ENCODE measurements at regions not wholly inside any gene's neighbourhood (a gene's known extent, or its start where the extent isn't known, plus 50 kb on each side); places are given as distances from the start of the nearest gene placed in this dataset.
A peak's percentile ranks its signal among the peaks of the same experiment; 100 is the strongest.

GRCh38 chr13:46495651-46496050 is 57.3 kb upstream of the LRCH1 start:
- POLR2A ChIA-PET, result no interaction called here
- H3K4me3 ChIP-seq (ENCODE audit: low read depth, low read length), result no peak overlapping the region
- no peaks in the 10 kb centered on the region for H3K4me1 ChIP-seq (ENCODE audit: control insufficient read depth, insufficient read depth, low read length)
- TF ChIP-seq ZBTB8A (tag by site-specific recombination; IDR thresholded peaks at IDR 0.05), result no peak
- no peak for TF ChIP-seq ZNF571 (tag by site-specific recombination; IDR thresholded peaks at IDR 0.05)
- no peak for TF ChIP-seq ZNF549 (tag by site-specific recombination; IDR thresholded peaks at IDR 0.05)
- TF ChIP-seq ZNF112 (tag by site-specific recombination; IDR thresholded peaks at IDR 0.05), result no peak
- no peak for TF ChIP-seq HOXA7 (CRISPR knock-in tag; IDR thresholded peaks at IDR 0.05; ENCODE audit: borderline replicate concordance)
- no peak for TF ChIP-seq IKZF3 (tag by site-specific recombination; IDR thresholded peaks at IDR 0.05)
- no peak for TF ChIP-seq HOXC10 (CRISPR knock-in tag; IDR thresholded peaks at IDR 0.05)
- no peak for TF ChIP-seq ZNF155 (tag by site-specific recombination; IDR thresholded peaks at IDR 0.05)
- TF ChIP-seq MZF1 (tag by site-specific recombination; IDR thresholded peaks at IDR 0.05; ENCODE audit: borderline replicate concordance), result no peak
- TF ChIP-seq ZNF449 (tag by site-specific recombination; IDR thresholded peaks at IDR 0.05), result no peak
- no peak for TF ChIP-seq ZNF514 (tag by site-specific recombination; IDR thresholded peaks at IDR 0.05)
- CTCF ChIA-PET, result interaction anchor here (1.2 kb wide), 1 partner anchor 15 kb away, joined by 3 read pairs; no protein-coding TSS in a partner anchor
- H3K9me3 ChIP-seq (ENCODE audit: control insufficient read depth, insufficient read depth, low read depth, low read length), result no peaks in the 10 kb centered on the region
- no peak overlapping the region for H3K27ac ChIP-seq (ENCODE audit: extremely low read depth, low read depth, low read length)
- H3K36me3 ChIP-seq (ENCODE audit: control insufficient read depth in 2 of 2, insufficient read depth in 1 of 2, low read length in 2 of 2), result no peaks in the 10 kb centered on the region

- POLR2A ChIA-PET, result no interaction called here
- H3K4me1 ChIP-seq (ENCODE audit: control insufficient read depth, insufficient read depth, low read length), result no peaks in the 10 kb centered on the region; the same call in 1 of the 2 replicates
- TF ChIP-seq ZNF324 (tag by site-specific recombination; IDR thresholded peaks at IDR 0.05) (no peak), ZNF544 (tag by site-specific recombination; IDR thresholded peaks at IDR 0.05) (no peak), ZNF335 (tag by site-specific recombination; conservative IDR thresholded peaks at IDR 0.05) (no peak), ZXDB (tag by site-specific recombination; IDR thresholded peaks at IDR 0.05) (no peak), FEZF1 (tag by site-specific recombination; IDR thresholded peaks at IDR 0.05) (no peak), SP3 (tag by site-specific recombination; IDR thresholded peaks at IDR 0.05) (no peak), PATZ1 (tag by site-specific recombination; IDR thresholded peaks at IDR 0.05) (no peak)
- CTCF ChIA-PET, result interaction anchor here (1.2 kb wide), 2 partner anchors 15 to 224 kb away, joined by 3 read pairs; no protein-coding TSS in a partner anchor
- H3K36me3 ChIP-seq (ENCODE audit: control insufficient read depth in 2 of 2, insufficient read depth in 1 of 2, low read length in 2 of 2), result no peaks in the 10 kb centered on the region
- H3K9me3 ChIP-seq (ENCODE audit: control insufficient read depth, insufficient read depth, low read depth, low read length), result no peaks in the 10 kb centered on the region
- H3K4me3 ChIP-seq (ENCODE audit: low read depth, low read length), result no peak overlapping the region
- H3K27ac ChIP-seq (ENCODE audit: extremely low read depth, low read depth, low read length), result no peak overlapping the region
Measured at GRCh38 chr13:46495066-46495465, 57.9 kb upstream of the LRCH1 start.

GRCh38 chr13:46492946-46493345 is 60.0 kb upstream of the LRCH1 start:
- peak; percentile 71 for TF ChIP-seq ZNF654 (tag by site-specific recombination; IDR thresholded peaks at IDR 0.05; ENCODE audit: low read depth)
- peak; percentile 60 for TF ChIP-seq FEZF1 (tag by site-specific recombination; IDR thresholded peaks at IDR 0.05)
- TF ChIP-seq ZNF660 (tag by site-specific recombination; IDR thresholded peaks at IDR 0.05), result 0 out of 2 replicates have a peak, but pooled peaks have one; percentile 54
- TF ChIP-seq ZNF416 (tag by site-specific recombination; IDR thresholded peaks at IDR 0.05), result no peak
- H3K36me3 ChIP-seq (ENCODE audit: control insufficient read depth in 2 of 2, insufficient read depth in 1 of 2, low read length in 2 of 2), result no peaks in the 10 kb centered on the region
- H3K4me3 ChIP-seq (ENCODE audit: low read depth, low read length), result no peak overlapping the region
- ChIA-PET CTCF (no interaction called here), POLR2A (no interaction called here)
- H3K4me1 ChIP-seq (ENCODE audit: control insufficient read depth, insufficient read depth, low read length), result no peaks in the 10 kb centered on the region; the same call in 1 of the 2 replicates
- H3K27ac ChIP-seq (ENCODE audit: extremely low read depth, low read depth, low read length), result no peak overlapping the region
- no peaks in the 10 kb centered on the region for H3K9me3 ChIP-seq (ENCODE audit: control insufficient read depth, insufficient read depth, low read depth, low read length)
